ENCODE measurements at regions not wholly inside any gene's neighbourhood (a gene's known extent, or its start where the extent isn't known, plus 50 kb on each side); places are given as distances from the start of the nearest gene placed in this dataset.
"Not testable (repeated sequence)": the region's sequence is repeated elsewhere in the genome, so short reads cannot be mapped to it uniquely, and the experiment has no call there.

DNA sequence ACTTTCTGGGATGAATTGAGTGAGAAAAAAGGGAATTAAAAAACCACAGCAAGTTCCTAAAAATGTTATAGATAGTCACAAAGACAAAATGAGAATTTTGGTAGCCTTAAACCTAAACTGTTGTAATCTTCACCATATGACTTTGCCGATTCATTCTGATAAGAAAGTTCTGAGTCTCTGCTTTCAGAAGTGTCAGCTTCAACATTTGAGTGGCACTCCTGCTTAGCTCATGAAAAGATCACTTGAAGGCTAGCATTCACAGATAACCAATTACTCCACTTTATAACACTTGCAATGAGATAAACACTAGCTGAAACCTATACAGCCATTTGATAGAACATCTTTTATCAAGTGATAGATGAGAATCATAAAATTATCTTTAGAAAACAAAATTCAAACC is 288.1 kb upstream of the POU1F1 start:
- DNase-seq: no peak

DNA sequence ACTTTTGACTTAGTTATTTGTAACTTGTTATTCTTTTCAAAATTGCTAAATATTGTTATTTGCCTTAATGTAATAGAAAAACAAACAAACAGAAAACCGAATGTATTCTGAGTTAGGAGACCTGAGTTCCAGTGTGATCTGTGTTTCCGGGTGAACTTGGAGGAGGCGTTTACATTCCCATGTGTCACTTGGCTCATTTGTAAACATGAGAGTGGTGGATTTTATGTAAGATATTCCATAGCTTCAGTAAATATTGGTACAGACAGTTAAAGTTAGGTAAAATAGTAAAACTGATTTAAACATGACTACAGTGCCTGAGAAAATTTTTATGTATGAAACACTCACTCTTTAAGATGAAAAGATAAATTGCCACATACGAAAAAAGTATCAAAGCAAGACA is 287.3 kb upstream of the POU1F1 start:
- DNase-seq: no peak

DNA sequence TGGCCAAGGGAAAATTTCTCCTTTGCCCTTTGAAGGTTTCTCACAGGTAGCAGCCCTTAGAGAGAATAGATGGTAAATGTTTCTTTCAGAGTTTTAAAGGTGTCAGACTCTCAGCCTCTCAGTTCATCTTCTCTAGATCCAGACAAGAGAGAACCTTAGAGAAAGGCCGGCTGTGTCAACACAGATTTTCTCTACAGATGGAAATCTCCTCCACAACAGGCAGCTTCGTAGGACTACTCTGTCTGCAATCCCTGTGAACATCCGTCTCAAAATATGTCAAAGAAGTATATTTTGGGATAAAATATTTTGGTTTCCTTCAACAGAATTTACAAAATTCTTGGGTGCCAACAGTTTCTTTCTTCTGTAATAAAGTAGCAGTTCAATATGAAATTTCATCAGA is 282.1 kb upstream of the POU1F1 start:
- DNase-seq: no peak

DNA sequence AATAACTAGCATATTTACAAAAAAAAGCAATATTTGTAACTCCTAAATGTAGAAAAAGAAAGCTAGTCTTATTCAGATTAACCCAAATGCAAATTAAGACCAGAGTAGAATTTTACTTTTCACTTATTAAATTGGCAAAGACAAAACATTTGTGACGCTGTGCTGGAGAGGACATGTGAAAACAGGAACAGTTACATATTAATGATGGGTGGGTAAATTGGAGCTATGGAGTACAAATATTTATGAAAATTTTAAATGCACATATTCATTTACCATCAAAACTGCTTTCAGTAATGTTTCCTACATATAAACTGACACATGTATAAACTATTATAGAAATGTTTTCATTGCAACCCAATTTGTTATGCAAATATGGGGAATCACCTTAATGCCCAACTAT is 278.9 kb upstream of the POU1F1 start:
- DNase-seq: no peak

DNA sequence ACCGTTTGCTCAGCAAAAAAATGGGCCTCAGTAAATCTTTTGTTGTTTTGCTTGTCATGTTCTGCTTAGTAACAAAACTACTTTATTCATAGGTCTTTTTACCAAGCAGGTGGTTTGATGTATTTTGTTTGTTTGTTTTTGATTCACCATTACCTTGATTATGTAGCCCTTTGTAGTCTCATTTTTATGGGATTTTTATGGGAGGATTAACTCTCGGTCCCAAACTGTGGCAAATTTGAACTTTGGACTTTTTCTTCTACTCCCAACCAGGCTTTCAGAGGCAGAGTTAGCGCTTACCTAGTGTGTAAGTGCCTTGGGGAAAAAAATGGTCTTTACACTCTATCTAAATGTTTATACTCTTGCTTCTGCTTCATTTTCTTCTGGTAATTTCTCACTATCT is 276.7 kb upstream of the POU1F1 start:
- DNase-seq: no peak

DNA sequence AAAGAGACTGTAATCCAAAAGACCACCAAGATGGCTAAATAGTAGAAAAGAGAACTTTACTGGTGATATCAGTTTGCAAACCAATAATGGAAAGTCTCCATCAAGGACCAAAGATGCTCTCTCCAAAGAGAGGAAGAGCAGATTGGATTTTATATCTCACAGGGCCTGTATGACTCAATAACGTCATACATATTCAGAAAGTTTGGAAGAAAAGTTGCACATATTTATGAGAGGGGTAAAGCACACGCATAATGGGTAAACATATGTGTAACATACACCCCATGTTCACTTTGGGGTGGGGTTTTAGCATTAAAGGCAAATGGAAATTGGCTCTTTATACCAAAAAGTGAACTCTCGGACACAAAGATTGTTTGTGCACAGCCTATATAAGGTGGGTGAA is 274.5 kb upstream of the POU1F1 start:
- no peak for DNase-seq

DNA sequence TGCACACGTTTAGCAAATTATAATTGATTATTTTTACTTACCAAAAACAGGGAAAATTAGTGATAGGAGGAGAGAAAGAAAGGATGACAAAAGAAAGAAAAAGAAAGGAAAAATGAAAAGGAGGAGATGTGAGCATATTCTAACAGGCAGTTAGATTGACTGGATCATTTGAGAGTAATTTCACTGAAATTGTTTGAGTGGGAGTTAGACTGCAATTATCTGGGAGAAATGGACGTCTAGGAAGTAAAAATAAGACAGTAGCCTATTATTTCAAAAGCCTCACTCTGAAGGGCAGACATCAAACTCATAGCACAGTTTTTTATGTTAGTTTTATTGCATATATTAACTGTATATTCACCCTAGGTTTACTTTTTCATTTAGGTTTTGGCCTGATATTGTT is 272.8 kb upstream of the POU1F1 start:
- DNase-seq: no peak

DNA sequence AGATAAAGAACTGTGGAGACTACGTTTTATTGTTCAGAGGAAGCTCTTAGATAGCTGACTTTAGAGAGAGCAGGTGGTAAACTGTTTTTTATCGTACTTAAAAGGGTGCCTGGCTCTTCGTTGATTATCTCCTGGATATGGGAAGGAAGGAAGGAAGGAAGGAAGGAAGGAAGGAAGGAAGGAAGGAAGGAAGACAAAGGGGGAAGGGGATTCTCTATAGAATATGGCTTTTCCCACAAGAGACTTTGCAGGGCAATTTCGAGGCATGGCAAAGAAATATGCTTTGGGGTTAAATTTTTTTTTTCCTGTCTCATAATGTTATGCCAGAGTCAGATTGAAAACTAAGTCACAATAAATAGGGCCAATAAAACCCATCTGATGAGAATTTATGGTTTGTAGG is 271.9 kb upstream of the POU1F1 start:
- no peak for DNase-seq

DNA sequence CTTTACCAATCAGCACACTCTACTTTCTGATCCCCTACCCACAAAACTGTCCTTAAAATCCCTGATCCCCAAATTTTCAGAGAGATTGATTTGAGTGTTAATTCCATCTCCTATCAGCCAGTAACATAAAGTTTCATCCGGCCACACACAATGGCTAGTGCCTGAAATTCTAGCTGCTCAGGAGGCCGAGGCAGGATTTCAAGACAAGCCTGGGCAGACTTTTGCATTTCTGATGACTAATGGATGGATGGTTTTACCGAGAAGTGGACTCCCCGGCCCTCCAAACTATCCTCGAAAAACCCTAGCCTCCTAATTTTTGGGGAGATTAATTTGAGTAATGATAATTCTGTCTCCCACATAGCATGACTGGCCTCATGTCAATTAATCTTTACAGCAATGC is 269.8 kb upstream of the POU1F1 start:
- DNase-seq: no peak

DNA sequence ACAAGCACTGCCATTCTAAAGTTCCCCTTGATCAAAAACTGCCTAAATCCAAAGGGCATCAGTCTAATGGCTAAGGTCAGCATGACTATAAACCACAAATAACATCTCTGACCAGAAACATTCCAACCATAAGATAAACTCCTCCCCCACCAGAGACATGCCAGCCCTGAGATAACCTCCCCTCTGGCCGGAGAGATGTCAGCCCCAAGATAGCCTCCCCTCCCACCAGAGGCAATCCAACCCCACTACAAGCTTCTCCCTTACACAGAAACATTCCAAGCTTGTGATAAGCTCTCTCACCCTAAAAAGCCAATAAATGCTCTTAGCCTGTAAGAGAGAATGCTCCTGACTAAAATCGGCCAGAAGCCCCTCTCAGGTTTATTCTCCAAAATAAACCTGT is 267.0 kb upstream of the POU1F1 start:
- not testable (repeated sequence) for DNase-seq

DNA sequence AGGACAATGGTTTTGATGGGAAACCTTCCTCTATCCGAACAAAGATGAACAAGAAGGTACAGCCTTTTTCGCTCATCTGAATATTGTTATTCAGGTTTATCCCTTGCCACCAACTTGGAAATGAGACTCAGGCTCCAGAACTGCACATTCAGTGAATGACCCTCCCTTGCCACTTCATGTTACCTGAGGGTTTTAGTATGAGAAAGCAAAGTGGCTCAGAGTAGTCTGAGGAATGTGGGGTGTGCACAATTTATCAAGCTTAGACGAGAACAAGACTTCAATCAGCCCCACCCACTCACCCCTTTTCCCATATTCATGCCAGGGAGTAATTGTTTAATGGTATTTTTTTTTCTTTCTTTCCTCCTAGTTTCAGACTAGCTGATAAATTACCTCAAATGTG is 265.3 kb upstream of the POU1F1 start:
- no peak for DNase-seq

DNA sequence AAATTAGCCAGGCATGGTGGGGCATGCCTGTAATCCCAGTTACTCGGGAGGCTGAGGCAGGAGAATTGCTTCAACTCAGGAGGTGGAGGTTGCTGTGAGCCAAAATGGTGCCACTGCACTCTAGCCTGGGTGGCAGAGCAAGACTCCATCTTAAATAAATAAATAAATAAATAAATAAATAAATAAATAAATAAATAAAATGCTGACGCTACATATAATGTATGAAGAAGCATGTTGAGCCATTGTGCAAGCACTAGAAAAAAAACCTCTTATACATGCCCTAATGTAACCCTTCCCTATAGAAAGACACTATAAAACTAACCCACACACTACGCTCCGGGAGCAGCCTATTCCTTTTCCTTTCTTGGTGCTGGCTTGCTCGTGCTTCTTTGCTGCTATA is 262.3 kb upstream of the POU1F1 start:
- not testable (repeated sequence) for DNase-seq

DNA sequence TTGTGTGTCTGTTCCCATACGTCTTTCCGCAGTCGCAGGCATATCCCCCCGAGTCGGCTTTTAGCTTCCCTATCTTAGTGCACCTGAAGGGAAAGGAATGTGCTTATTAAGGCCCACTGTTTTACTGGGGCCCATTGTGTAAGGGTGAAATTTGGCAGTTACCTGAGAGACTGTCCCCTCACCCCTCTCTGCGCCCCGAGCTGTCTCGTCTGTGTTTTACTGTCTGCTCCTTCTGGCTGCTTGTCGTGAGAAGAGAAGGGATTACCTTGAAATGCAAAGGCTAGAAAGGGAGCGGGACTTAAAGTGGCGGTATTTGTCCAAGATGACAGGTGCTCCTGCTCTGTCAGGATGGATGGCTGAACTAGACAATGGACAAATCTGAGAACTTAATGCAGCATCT is 233.0 kb upstream of the POU1F1 start:
- DNase-seq: no peak

DNA sequence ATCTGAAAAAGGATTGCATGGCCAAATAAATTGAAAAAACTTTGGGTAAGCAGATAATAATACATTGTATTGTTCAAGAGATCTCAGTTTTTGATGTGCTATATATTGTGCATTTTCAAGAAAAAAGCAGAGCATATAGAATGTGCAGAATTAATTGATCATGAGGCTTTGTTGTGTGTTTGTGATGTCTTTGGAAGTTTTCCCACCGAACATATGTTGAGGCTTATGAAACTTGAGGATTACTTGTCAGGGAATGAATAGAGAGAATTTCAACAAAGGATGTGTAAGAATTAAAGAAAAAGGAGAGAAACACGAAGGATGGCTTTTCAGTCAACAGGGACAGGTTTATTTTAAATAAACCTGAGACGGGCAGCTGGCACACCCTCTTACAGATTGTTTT is 232.5 kb upstream of the POU1F1 start:
- DNase-seq: no peak

DNA sequence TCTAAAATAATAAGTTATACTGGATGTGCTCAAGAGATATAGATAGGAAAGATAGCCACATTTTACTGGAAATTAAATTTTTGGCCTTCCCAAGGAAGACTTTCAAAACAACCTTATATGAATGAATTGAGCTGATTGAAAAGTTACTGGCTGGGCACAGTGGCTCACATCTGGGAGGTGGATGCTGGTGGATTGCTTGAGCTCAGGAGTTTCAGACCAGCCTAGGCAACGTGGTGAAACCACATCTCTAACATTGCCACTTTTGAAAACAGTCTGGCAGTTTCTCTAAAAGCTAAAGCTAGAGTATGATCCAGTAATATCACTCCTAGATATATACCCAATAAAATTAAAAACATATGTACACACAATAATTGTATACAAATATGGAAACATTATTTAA is 231.4 kb upstream of the POU1F1 start:
- no peak for DNase-seq

DNA sequence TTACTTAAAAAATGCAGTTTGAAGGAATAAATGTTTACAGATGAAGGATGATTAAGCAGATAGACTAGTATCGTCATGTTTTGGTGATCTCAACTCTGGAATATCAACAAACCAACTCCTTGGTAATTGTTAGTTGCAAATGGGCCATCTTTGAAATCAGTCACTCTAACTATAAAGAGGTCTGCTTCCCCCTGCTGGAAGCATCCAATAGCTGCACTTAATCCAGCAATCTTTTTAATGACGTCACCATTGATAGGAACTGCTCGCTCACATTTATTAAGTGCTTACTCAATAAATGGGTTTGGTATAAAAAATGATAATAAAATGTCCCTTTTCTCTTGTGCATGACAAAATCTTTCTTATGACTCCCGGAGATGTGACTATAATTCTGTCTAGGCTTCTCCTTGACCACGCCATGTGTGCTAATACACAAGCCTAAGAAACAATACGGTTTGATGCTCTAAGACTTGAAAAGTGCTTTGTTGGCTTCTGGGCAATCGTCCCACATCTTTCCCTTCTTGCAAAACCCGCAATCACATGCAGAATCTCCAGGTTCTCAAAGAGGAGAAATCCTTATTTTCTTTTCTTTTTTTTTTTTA is 227.6 kb upstream of the POU1F1 start:
- peak; percentile 23 for DNase-seq

DNA sequence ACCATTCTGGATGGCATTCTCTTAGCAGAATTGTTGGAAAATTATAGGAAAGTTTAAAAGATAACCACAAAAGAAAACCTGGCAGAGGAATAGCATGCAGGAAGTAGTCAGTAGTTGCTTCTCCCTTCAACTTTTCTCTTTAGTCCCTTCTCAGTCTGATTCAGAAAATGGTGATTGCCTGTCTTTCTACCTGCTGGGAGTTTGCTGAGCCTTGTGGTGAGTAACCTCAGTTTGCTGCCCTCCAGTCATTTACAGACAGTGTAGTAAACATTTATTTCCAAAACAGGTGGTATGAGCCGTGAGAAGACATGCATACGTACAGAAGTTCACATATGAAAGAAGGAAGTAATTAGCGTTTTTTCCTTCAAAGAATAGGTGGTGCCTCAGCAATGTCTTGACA is 224.7 kb upstream of the POU1F1 start:
- no peak for DNase-seq

DNA sequence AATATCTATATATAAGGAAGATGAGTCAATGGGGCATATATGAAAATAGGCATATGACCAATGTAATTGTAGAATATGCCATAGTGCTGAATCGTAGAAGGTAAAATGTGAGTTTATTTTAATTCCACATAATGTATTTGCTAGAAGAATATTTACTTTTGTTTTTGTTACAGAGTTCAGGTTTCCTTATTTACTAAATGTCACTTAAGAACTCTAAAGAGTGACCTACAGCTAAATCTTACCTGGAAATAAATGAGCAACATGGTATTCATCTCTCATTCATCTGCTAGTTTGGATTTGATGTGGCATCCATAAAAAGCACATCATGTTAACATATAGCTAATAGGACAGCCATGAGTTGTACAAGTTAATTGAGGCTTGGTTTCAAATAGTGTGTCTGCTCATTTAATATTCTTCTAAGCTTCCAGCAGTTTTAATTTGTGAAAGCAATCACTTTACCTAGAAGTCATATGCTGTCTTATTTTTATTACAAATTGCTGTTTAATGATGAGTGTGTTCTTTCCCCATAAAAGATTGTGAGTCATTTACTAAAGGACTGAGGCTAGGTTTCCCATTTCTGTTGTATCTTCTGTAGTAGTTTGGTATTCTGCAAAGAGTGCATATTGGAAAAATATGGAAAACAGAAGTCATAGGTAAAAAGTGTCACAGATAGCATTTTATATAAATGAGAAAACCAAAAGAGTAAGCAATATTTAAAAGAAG is 222.1 kb upstream of the POU1F1 start:
- DNase-seq: no peak

DNA sequence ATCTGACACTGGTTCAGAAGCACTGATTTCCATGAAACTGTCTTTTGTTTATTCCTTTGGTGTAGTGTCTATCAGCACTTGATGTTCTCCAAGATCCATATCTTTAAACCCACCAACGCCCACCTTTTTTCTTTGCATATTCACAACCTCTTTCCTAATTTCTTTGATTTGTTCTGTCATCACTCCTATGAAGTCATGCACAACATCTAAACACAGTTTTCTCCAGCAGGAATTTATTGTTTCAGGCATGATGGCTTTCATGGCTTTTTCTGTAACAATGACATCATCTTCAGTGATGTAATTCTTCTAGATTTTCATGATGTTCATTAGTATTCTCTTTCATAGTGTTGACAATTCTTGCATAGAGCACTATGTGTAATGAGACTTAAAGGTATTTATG is 219.6 kb upstream of the POU1F1 start:
- no peak for DNase-seq

DNA sequence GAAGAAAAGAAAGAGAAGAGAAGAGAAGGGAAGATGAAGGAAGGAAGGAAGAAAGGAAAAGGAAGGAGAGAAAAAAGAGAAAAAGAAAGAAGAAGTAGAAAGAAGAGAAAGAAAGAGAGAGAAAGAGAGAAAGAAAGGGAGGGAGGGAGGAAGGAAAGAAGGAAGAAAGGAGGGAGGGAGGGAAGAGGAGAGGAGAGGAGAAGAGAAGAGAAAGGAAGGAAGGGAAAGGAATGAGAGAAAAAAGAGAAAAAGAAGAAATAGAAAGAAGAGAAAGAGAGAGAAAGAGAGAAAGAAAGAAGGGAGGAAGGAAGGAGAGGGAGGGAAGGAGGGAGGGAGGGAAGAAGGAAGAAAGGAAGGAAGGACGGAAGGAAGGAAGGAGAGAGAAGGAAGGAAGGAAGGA is 217.9 kb upstream of the POU1F1 start:
- no peak for DNase-seq

DNA sequence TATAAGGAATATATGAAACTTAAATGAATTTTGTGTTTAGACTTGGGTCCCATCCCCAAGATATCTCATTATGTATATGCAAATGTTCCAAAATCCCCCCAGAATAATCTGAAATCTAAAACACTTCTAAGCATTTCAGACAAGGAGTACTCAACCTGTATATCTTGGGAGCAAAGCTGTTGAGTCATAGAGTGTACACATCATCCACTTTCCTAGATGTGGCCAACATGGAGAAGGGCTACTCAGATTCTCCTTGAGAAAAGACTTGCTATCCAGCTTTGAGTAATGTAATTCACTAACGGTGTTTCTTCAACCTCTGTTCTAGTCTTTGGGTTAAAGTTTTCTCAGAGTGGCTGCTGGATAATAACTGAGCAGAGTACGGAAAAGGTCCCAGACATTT is 215.5 kb upstream of the POU1F1 start:
- no peak for DNase-seq

DNA sequence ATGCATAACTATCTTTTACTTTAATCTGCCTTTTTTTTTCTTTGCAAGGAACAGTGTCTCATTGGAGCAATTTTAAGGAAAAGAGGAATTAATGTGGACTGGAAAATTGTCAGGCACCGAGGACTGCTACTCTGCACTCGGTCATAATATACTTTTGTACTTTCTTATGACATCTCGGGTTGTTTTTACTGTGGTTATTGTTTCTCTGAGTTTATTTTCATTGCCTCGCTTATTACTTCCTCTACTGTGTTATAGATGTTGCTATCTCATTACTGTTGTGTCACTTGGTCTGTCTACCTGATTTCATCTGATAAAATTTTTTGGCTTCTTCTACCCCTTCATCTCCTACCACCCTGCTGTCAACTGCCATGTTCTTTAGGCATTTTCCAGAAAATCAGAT is 213.5 kb upstream of the POU1F1 start:
- DNase-seq: no peak

DNA sequence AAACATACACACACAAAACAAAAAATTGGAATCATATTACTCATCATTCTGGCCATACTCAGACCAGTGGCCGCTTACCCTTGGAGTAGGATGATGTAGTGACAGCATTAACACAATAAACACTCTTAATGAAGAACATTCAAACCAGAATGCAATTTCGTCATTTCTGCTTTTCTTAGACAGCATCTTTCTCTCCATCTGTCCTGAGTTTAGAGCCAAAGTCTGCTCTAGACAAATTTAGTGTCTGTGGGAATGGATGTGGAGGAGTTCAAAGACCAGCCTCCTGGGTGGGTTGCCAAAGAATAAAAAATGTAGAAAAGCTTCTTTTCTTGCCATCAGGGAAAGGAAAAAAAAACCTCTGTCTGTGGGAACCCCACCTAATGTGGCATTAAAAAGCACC is 212.4 kb upstream of the POU1F1 start:
- DNase-seq: no peak

DNA sequence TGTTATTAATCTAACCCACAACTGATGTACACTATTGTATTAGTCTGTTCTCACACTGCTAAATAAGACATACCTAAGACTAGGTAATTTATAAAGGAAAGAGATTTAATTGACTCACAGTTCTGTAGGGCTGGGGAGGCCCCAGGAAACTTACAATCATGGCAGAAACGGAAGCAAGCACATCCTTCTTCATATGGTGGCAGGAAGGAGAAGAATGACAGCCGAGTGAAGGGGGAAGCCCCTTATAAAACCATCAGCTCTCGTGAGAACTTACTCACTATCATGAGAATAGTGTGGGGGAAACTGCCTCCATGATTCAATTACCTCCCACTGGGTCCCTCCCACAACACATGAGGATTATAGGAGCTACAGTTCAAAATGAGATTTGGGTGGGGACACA is 210.3 kb upstream of the POU1F1 start:
- not testable (repeated sequence) for DNase-seq

DNA sequence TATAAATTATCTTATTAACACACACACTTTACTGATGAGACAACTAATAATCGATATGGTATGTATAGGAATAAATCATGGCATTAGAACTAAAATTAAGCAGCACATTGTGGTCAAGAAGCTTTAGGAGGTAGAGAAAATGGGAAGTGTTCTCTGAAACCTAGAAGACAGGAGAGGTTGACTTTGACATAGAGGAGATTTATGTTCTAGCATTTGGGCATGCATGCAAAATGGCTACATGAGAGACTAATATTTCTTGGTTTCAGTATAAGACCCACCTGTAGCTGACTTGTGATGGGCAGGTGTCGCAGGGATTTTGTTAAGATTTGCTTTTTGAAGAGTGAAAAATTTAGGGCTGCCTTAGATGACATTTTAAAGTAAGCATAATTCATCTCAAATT is 209.7 kb upstream of the POU1F1 start:
- no peak for DNase-seq
